K562 (cell line): ENCODE measurements at regions not wholly inside any gene's neighbourhood (a gene's known extent, or its start where the extent isn't known, plus 50 kb on each side); places are given as distances from the start of the nearest gene placed in this dataset.
"Not testable (repeated sequence)": the region's sequence is repeated elsewhere in the genome, so short reads cannot be mapped to it uniquely, and the experiment has no call there.

Experiments used
- KAT7 ChIP-seq: sonication (generic); formaldehyde crosslinking; IDR thresholded peaks from 2 replicates; pipeline ENCODE4 v1.8.0; 2022; ENCODE audit warnings: missing genetic modification reagents, mild to moderate bottlenecking, borderline replicate concordance
- ZNF512 ChIP-seq: IDR thresholded peaks from 2 replicates; pipeline ENCODE4 v1.6.1; 2016; ENCODE audit warnings: missing genetic modification characterization, missing compliant biosample characterization
- ZZZ3 ChIP-seq: fragments of 450-650 bp; IDR thresholded peaks from 2 replicates; pipeline ENCODE4 v1.6.1; 2016; ENCODE audit warnings: antibody characterized with exemption, mild to moderate bottlenecking, moderate library complexity

DNA sequence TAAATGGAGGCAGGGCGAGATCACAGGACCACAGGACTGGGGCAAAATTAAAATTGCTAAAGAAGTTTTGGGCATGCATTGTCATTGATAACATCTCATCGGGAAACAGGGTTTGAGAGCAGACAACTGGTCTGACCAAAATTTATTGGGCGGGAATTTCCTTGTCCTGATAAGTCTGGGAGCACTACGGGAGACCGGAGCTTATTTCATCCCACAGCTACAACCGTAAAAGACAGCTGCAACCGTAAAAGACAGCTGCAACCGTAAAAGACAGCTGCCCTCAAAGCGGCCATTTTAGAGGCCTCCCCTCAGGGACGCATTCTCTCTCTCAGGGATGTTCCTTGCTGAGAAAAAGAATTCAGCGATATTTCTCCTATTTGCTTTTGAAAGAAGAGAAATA is 170.4 kb upstream of the NPAP1 start:
- not testable (repeated sequence) for TF ChIP-seq ZNF512 (tag); ZZZ3; KAT7 (CRISPR knock-in tag)
